ENCODE measurements at regions not wholly inside any gene's neighbourhood (a gene's known extent, or its start where the extent isn't known, plus 50 kb on each side); places are given as distances from the start of the nearest gene placed in this dataset.

DNA sequence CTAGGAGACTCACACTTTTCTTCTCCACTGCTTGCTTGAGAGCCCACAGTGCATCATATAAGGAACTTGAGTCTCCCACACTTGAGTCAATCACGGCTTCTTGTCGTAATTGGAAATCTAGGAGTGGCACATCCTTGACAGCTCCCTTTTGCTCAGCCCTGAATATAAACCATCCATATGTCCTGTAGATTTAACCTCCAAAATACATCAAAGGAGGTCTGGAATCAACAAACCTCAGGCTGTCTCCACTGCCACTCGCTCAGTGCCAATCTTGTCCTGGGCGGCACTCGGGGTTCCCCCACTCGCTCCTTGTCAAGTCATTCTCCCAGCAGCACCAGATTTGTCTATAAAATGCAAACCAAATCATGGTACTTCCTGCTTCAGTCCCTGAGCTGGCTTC, 84.4 kb upstream of the UQCRFS1 start:
- Histone ChIP-seq H2AFZ (ENCODE audit: low read length) (no peak overlapping the region), H4K91ac (replicated peaks; ENCODE audit: insufficient read length, low read length) (no peak overlapping the region), H4K5ac (ENCODE audit: insufficient read length, low read depth, low read length) (no peak overlapping the region), H3K56ac (replicated peaks; ENCODE audit: insufficient read length, low read depth, low read length) (no peak overlapping the region), H3K4me2 (ENCODE audit: insufficient read depth in 1 of 2, low read depth in 2 of 2, low read length in 2 of 2) (no peak overlapping the region), H2BK20ac (ENCODE audit: low read length) (no peak overlapping the region), H3K27ac (ENCODE audit: low read depth, low read length) (no peak overlapping the region), H3K79me1 (ENCODE audit: low read depth, low read length) (no peaks in the 10 kb centered on the region), H3K36me3 (ENCODE audit: control insufficient read depth in 2 of 4, insufficient read depth in 4 of 4, low read length in 3 of 4) (no peaks in the 10 kb centered on the region), H3K4me3 (ENCODE audit: extremely low read depth in 1 of 4, insufficient read depth in 2 of 4, low read depth in 3 of 4, low read length in 4 of 4) (no peak overlapping the region), H2BK5ac (ENCODE audit: low read depth, low read length) (no peak overlapping the region), H4K20me1 (replicated peaks in 1 of 2; ENCODE audit: control insufficient read depth in 1 of 2, insufficient read depth in 2 of 2, low read length in 2 of 2) (no peaks in the 10 kb centered on the region), H3K9me3 (ENCODE audit: insufficient read depth in 2 of 2, low read depth in 1 of 2, low read length in 1 of 2) (no peaks in the 10 kb centered on the region), H2AK5ac (ENCODE audit: low read depth, low read length) (no peak overlapping the region), H3K27me3 (replicated peaks in 1 of 4; ENCODE audit: control insufficient read depth in 3 of 4, extremely low read depth in 1 of 4, insufficient read depth in 3 of 4, low read length in 3 of 4) (no peaks in the 10 kb centered on the region), H4K8ac (ENCODE audit: extremely low read depth, insufficient read depth, low read length) (no peak overlapping the region), H2BK12ac (ENCODE audit: low read depth, low read length) (no peak overlapping the region), H3K4ac (replicated peaks; ENCODE audit: insufficient read length, low read depth, low read length) (no peak overlapping the region), H3K79me2 (ENCODE audit: control insufficient read depth in 1 of 2, insufficient read depth in 2 of 2, low read length in 2 of 2) (no peaks in the 10 kb centered on the region), H3K18ac (ENCODE audit: extremely low read depth, low read length) (no peak overlapping the region), H3K23me2 (ENCODE audit: low read depth, low read length) (no peaks in the 10 kb centered on the region), H3K14ac (ENCODE audit: insufficient read length) (no peak overlapping the region), H2BK15ac (ENCODE audit: low read length) (no peak overlapping the region), H3K9ac (replicated peaks in 1 of 4; ENCODE audit: extremely low read depth in 1 of 4, low read depth in 3 of 4, low read length in 3 of 4) (no peak overlapping the region), H3K4me1 (replicated peaks in 1 of 4; ENCODE audit: control insufficient read depth in 3 of 4, insufficient read depth in 4 of 4, low read length in 3 of 4) (no peaks in the 10 kb centered on the region), H2BK120ac (replicated peaks; ENCODE audit: low read depth, low read length) (no peak overlapping the region), H3K23ac (ENCODE audit: insufficient read length) (no peak overlapping the region)
- DNase-seq (ENCODE audit: low read depth in 1 of 2, low spot score in 2 of 2), result no peak
- 96% methylated on average over 6 of the region's 6 CpGs; no CpG with 5 or more reads in 1 of the 2 experiments for WGBS, 2 experiments (ENCODE audit: extremely low coverage in 1 of 2, insufficient coverage in 1 of 2, insufficient read length in 1 of 2, insufficient replicate concordance in 2 of 2, low coverage in 1 of 2, low lambda C conversion rate in 2 of 2, missing lambda C conversion rate in 1 of 2)
- ChIA-PET CTCF (ENCODE audit: partially characterized antibody) (interaction anchor here (0.9 to 2.0 kb wide), 4 partner anchors 10 to 181 kb away, joined by 3 to 5 read pairs (median 3); no protein-coding TSS in a partner anchor), POLR2A (ENCODE audit: partially characterized antibody) (no interaction called here)
- no peak for FAIRE-seq
- TF ChIP-seq GABPA (IDR thresholded peaks at IDR 0.05; ENCODE audit: borderline replicate concordance, insufficient read depth, low read length) (no peak), JUN (IDR thresholded peaks at IDR 0.05; ENCODE audit: low read depth, low read length) (no peak), SIX5 (IDR thresholded peaks at IDR 0.05; ENCODE audit: low read depth, low read length) (no peak), HDAC2 (IDR thresholded peaks at IDR 0.05; ENCODE audit: borderline replicate concordance in 1 of 2, low read depth in 2 of 2, low read length in 2 of 2) (no peak), CREB1 (IDR thresholded peaks at IDR 0.05) (no peak), NANOG (IDR thresholded peaks at IDR 0.05; ENCODE audit: insufficient read depth, low read depth, low read length, poor library complexity, severe bottlenecking) (no peak), POLR2A (IDR thresholded peaks at IDR 0.05; ENCODE audit: control extremely low read depth in 1 of 2, low read depth in 2 of 2, low read length in 2 of 2) (no peak)
- TF ChIP-seq, protein P1, sequence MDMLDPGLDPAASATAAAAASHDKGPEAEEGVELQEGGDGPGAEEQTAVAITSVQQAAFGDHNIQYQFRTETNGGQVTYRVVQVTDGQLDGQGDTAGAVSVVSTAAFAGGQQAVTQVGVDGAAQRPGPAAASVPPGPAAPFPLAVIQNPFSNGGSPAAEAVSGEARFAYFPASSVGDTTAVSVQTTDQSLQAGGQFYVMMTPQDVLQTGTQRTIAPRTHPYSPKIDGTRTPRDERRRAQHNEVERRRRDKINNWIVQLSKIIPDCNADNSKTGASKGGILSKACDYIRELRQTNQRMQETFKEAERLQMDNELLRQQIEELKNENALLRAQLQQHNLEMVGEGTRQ (IDR thresholded peaks at IDR 0.05; ENCODE audit: low read length), result no peak
- TF ChIP-seq, protein P2, sequence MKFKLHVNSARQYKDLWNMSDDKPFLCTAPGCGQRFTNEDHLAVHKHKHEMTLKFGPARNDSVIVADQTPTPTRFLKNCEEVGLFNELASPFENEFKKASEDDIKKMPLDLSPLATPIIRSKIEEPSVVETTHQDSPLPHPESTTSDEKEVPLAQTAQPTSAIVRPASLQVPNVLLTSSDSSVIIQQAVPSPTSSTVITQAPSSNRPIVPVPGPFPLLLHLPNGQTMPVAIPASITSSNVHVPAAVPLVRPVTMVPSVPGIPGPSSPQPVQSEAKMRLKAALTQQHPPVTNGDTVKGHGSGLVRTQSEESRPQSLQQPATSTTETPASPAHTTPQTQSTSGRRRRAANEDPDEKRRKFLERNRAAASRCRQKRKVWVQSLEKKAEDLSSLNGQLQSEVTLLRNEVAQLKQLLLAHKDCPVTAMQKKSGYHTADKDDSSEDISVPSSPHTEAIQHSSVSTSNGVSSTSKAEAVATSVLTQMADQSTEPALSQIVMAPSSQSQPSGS (IDR thresholded peaks at IDR 0.05; ENCODE audit: low read length), result no peak
- TF ChIP-seq, protein P3, sequence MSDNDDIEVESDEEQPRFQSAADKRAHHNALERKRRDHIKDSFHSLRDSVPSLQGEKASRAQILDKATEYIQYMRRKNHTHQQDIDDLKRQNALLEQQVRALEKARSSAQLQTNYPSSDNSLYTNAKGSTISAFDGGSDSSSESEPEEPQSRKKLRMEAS (IDR thresholded peaks at IDR 0.05), result no peak
